GM12865 (cell line): ENCODE measurements at regions not wholly inside any gene's neighbourhood (a gene's known extent, or its start where the extent isn't known, plus 50 kb on each side); places are given as distances from the start of the nearest gene placed in this dataset.

Source experiments
- DNase-seq: peaks from one replicate; pipeline ENCODE4 v3.0.0; 2010; ENCODE audit warnings: low read depth
- H3K4me3 ChIP-seq: 2 replicates; pipeline ENCODE4 v1.5.1; 2011; ENCODE audit warnings: mild to moderate bottlenecking, low read depth, low read length, control low read depth
- TF ChIP-seq, protein P1 (sequence below): IDR thresholded peaks from 2 replicates; pipeline ENCODE4 v1.5.1; 2011; ENCODE audit warnings: low read length, control low read depth, low read depth, inconsistent platforms; ENCODE audit not compliant: insufficient read depth; ENCODE audit errors: missing control alignments

DNA sequence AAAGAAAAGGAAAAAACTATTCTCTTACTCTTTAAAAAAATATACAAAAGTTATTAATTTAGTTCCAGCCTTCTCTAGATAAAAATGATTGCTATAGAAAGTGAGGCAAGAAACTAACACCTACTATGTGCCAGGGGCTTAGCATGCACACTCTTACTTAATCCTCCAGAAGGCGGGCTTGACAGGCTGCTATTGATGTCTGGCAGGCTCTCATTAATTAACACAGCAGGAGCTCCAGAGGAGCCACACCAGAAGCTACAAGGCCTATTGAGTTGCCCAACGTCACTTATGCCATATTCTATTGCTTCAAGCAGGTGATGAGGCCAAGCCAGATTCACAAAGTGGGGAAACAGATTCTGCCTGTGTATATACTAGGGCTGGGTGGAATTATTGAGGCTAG is 54.6 kb upstream of the CLINT1 start:
- TF ChIP-seq, protein P1, sequence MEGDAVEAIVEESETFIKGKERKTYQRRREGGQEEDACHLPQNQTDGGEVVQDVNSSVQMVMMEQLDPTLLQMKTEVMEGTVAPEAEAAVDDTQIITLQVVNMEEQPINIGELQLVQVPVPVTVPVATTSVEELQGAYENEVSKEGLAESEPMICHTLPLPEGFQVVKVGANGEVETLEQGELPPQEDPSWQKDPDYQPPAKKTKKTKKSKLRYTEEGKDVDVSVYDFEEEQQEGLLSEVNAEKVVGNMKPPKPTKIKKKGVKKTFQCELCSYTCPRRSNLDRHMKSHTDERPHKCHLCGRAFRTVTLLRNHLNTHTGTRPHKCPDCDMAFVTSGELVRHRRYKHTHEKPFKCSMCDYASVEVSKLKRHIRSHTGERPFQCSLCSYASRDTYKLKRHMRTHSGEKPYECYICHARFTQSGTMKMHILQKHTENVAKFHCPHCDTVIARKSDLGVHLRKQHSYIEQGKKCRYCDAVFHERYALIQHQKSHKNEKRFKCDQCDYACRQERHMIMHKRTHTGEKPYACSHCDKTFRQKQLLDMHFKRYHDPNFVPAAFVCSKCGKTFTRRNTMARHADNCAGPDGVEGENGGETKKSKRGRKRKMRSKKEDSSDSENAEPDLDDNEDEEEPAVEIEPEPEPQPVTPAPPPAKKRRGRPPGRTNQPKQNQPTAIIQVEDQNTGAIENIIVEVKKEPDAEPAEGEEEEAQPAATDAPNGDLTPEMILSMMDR: no peak
- H3K4me3 ChIP-seq: no peak overlapping the region
- DNase-seq: no peak

DNA sequence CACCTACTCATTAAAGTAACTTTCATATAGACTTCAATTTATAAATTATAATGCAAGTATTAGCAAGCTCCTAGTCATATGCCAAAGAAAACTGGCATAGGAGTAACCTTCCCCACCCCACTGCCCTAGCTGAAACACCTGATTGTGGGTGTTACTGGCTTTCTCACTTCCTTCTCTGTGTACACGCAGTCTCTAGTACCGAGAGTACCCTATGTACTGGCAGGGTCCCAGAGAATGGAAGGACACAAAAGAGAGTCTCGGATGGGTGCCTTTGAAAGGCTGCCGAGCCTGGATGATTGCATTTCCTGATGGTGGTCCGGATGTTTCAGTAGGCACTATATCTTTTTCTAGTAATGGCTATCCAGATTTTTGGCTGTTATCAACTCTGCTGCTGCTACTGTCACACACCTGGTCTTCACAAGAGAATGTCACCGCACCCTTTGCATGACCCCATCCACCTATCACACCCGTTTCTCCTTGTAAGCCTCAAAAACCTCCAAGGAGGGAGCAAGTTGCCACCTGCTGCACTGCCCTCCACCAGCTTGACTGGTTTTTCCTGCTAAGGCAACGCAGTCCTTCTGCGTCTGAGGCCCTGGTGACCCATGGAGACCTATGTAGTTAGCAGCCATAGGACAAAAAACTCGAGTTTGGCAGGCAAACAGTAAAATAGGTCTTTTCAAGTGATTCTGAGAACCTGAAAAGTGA is 53.8 kb upstream of the CLINT1 start:
- DNase-seq: peak; percentile 57
- no peak overlapping the region for H3K4me3 ChIP-seq
- TF ChIP-seq, protein P1: no peak

DNA sequence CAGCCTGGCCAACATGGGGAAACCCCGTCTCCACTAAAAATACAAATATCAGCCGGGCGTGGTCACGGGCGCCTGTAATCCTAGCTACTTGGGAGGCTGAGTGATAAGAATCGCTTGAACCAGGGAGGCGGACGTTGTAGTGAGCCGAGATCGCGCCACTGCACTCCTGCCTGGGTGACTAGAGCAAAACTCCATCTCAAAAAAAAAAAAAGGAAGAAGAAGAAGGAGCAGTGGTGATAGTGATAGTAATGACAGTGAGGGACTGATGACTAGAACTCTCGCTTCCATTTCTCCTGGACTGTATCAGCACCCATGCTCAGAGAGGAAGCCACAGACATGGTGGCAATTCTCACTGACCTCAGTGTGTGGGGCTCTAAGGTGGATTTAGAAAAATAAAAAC is 52.6 kb upstream of the CLINT1 start:
- DNase-seq: no peak
- TF ChIP-seq, protein P1: no peak
- no peak overlapping the region for H3K4me3 ChIP-seq
